ENCODE measurements at regions not wholly inside any gene's neighbourhood (a gene's known extent, or its start where the extent isn't known, plus 50 kb on each side); places are given as distances from the start of the nearest gene placed in this dataset.

DNA sequence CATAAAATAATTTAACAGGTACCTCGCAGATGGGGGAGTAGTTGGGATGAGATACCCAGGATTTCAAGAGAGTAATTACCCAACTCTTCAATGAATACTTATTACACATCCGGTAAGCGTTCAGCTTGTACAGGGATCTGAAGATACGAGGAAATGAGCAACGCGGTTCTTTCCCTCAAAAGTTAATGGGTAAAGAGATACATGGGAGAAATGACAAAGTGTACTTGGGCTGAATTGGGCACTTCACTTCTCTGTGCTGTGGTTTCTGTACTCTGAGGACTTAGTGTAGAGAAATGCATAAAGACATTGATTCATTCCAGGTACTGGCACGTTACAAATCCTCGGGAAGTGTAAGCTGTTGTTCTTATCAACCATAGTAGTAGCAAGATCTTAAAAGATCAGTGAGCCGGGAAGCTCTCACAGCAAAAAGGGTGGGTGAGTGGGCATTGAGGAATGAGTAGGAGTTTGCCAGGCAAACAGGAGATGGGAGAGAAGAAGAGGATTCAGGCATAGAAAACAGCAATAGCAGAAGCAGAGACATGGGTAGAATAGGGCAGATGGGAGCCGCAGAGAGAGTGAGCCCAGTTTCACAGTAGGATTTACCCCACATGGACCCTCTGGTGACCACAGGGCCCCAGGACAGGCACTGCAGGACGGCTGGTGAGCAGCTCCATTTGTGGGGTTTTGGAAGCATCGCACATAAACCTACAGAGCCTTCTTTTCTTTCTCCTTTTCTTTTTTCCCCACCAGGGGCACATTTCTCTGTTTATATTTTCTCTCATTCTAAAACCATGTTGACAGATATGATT, 304.3 kb upstream of the PITRM1 start:
- Histone ChIP-seq H3F3A (ENCODE audit: control insufficient read depth, insufficient read depth) (no peaks in the 10 kb centered on the region), H3K4me3 (ENCODE audit: low read length) (no peak overlapping the region), H3K4me1 (ENCODE audit: control insufficient read depth, low read length) (no peaks in the 10 kb centered on the region), H3K9me3 (ENCODE audit: control insufficient read depth, insufficient read depth, low read length) (no peaks in the 10 kb centered on the region), H3K27ac (ENCODE audit: low read depth, low read length) (no peak overlapping the region), H3K79me2 (ENCODE audit: control insufficient read depth, low read length) (no peaks in the 10 kb centered on the region), H4K20me1 (ENCODE audit: control insufficient read depth, insufficient read depth, low read depth, low read length) (no peaks in the 10 kb centered on the region), H3K36me3 (ENCODE audit: control insufficient read depth, low read length) (no peaks in the 10 kb centered on the region), H3K9me2 (replicated peaks; ENCODE audit: control insufficient read depth, low read length) (no peaks in the 10 kb centered on the region), H3K4me2 (ENCODE audit: low read length) (no peak overlapping the region), H3K27me3 (ENCODE audit: control insufficient read depth, low read length) (no peaks in the 10 kb centered on the region)
- TF ChIP-seq, protein P1, sequence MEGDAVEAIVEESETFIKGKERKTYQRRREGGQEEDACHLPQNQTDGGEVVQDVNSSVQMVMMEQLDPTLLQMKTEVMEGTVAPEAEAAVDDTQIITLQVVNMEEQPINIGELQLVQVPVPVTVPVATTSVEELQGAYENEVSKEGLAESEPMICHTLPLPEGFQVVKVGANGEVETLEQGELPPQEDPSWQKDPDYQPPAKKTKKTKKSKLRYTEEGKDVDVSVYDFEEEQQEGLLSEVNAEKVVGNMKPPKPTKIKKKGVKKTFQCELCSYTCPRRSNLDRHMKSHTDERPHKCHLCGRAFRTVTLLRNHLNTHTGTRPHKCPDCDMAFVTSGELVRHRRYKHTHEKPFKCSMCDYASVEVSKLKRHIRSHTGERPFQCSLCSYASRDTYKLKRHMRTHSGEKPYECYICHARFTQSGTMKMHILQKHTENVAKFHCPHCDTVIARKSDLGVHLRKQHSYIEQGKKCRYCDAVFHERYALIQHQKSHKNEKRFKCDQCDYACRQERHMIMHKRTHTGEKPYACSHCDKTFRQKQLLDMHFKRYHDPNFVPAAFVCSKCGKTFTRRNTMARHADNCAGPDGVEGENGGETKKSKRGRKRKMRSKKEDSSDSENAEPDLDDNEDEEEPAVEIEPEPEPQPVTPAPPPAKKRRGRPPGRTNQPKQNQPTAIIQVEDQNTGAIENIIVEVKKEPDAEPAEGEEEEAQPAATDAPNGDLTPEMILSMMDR (IDR thresholded peaks at IDR 0.05; ENCODE audit: low read depth, low read length, poor library complexity, severe bottlenecking) = no peak
- no peak for TF ChIP-seq EZH2phosphoT487 (IDR thresholded peaks at IDR 0.05; ENCODE audit: borderline replicate concordance, low read length)

DNA sequence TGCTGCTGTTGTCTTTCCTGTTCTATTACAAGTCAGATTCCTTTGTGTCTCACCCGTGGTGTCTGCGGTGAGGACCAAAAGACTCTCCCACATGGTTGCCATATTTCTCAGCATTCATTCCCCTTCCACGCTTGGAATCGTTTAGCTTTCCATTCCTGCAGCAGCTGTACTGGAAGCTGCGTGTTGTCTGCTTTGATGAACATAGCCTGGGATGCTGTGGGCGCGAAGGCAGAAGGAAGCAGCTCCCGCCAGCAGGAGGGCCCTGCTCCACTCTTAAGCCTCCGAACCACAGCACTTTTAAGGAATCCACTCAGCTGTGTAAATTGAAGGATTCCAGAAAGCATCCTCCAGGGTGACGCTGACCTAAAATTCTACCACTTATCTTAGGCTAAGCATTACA, 303.6 kb upstream of the PITRM1 start:
- Histone ChIP-seq H3K9me3 (ENCODE audit: control insufficient read depth, insufficient read depth, low read length) (no peaks in the 10 kb centered on the region), H3K4me3 (ENCODE audit: low read length) (no peak overlapping the region), H3K27ac (ENCODE audit: low read depth, low read length) (no peak overlapping the region), H3K4me2 (ENCODE audit: low read length) (no peak overlapping the region), H3F3A (ENCODE audit: control insufficient read depth, insufficient read depth) (no peaks in the 10 kb centered on the region), H3K79me2 (ENCODE audit: control insufficient read depth, low read length) (no peaks in the 10 kb centered on the region), H3K9me2 (replicated peaks; ENCODE audit: control insufficient read depth, low read length) (no peaks in the 10 kb centered on the region), H4K20me1 (ENCODE audit: control insufficient read depth, insufficient read depth, low read depth, low read length) (no peaks in the 10 kb centered on the region), H3K27me3 (ENCODE audit: control insufficient read depth, low read length) (no peaks in the 10 kb centered on the region), H3K36me3 (ENCODE audit: control insufficient read depth, low read length) (no peaks in the 10 kb centered on the region), H3K4me1 (ENCODE audit: control insufficient read depth, low read length) (no peaks in the 10 kb centered on the region)
- TF ChIP-seq, protein P1 (IDR thresholded peaks at IDR 0.05; ENCODE audit: low read depth, low read length, poor library complexity, severe bottlenecking) = no peak
- TF ChIP-seq EZH2phosphoT487 (IDR thresholded peaks at IDR 0.05; ENCODE audit: borderline replicate concordance, low read length) = no peak

DNA sequence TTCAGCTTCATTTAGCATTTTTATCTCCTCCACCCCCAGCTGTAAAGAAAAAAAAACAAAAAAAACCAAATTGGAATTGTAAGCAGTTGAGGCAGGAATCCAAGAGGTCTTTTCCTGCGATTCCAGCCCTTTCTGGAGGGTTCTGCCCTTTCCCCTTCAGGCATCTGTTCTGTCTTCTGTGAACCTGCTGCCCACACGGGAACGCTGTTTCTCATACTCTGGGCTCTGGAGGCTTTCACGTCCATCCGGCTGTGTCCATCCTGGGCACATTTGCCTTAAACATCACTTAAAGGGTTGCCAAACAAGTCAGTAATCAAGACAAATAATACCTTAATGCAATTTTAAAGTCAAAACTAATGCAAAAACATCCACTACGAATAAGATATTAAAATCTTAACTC, 302.8 kb upstream of the PITRM1 start:
- Histone ChIP-seq H3K27ac (ENCODE audit: low read depth, low read length) (no peak overlapping the region), H3F3A (ENCODE audit: control insufficient read depth, insufficient read depth) (no peaks in the 10 kb centered on the region), H3K4me1 (ENCODE audit: control insufficient read depth, low read length) (no peaks in the 10 kb centered on the region)

More for the DNA sequence above, 302.8 kb upstream of the PITRM1 start:
- H3K4me2 ChIP-seq (ENCODE audit: low read length) = no peak overlapping the region
- H4K20me1 ChIP-seq (ENCODE audit: control insufficient read depth, insufficient read depth, low read depth, low read length) = no peaks in the 10 kb centered on the region
- no peaks in the 10 kb centered on the region for H3K36me3 ChIP-seq (ENCODE audit: control insufficient read depth, low read length)
- TF ChIP-seq, protein P1 (IDR thresholded peaks at IDR 0.05; ENCODE audit: low read depth, low read length, poor library complexity, severe bottlenecking) = no peak
- TF ChIP-seq EZH2phosphoT487 (IDR thresholded peaks at IDR 0.05; ENCODE audit: borderline replicate concordance, low read length) = no peak
- no peaks in the 10 kb centered on the region for H3K79me2 ChIP-seq (ENCODE audit: control insufficient read depth, low read length)
- H3K9me2 ChIP-seq (replicated peaks; ENCODE audit: control insufficient read depth, low read length) = no peaks in the 10 kb centered on the region
- H3K27me3 ChIP-seq (ENCODE audit: control insufficient read depth, low read length) = no peaks in the 10 kb centered on the region
- H3K4me3 ChIP-seq (ENCODE audit: low read length) = no peak overlapping the region
- H3K9me3 ChIP-seq (ENCODE audit: control insufficient read depth, insufficient read depth, low read length) = no peaks in the 10 kb centered on the region
